ENCODE measurements at regions not wholly inside any gene's neighbourhood (a gene's known extent, or its start where the extent isn't known, plus 50 kb on each side); places are given as distances from the start of the nearest gene placed in this dataset.
"Not testable (repeated sequence)": the region's sequence is repeated elsewhere in the genome, so short reads cannot be mapped to it uniquely, and the experiment has no call there.

DNA sequence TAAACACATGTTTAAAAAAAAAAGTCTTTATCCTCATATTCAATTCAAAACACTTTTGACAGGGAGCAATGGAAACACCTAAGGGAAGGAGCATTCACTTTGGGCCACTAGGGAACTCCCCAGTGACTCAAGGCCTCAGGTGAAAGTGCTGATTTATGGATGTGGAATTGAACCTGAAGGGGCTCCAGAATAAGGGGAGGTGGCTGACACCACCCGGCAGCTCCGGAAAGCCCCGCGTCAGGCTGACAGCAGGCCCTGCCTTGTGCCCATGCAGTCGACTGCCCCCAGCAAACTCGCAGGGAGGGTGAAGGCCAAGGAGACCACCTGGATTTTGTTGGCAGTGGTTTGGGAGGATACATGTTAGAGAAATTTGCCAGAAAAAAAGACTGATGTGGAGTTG, 275.3 kb upstream of the NCKAP5 start:
- DNase-seq: no peak

DNA sequence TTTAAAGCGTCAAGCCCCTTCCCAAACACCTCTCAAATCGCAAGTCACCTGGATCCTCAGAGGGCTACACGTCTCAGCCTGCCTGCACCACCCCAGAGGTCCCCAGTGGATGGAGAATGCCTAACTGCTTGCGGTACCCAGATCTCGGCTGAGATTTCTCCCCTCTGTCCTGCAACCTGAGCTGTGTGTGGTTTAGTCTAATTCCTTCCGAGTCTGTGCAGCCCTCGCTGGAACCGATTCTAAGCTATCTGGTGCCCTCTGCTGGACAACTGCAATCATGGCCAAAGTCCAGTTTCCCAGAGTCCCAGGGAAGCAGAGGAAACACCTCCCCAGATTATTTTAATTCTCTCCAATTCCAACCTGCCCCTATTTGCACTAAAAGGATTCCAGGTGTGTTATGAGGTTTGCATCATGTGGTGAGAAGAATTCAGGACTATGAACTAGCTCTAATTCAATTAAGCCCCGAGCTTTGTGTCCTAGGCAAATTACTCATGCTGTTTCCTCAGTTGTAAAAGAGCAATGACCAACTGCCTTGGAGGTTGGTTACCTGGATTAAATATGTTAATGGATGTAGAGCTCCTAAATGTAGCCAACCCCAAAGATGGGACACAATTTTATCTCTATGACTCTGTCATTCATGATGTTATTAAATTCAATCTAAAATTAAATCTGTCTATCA, 276.1 kb upstream of the NCKAP5 start:
- DNase-seq: peak; percentile 66

DNA sequence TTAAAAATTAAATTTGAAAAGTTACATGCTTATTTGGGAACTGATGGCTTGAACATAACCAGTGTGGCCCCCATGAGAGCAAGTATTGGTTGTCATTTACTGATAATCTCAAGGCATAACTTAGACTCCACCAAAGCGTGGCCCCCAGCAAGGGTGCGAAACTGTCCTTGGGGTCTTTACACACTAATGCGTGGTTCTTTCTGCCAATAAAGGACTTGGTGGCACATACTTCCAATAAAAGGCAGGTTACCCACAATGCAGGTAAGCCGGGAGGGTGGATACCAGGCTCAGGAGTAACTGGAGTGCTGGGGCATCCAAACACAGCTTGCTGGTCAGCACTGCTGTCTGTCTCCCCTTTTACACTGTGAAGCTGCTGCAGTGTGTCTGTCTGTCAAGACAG, 278.2 kb upstream of the NCKAP5 start:
- no peak for DNase-seq

DNA sequence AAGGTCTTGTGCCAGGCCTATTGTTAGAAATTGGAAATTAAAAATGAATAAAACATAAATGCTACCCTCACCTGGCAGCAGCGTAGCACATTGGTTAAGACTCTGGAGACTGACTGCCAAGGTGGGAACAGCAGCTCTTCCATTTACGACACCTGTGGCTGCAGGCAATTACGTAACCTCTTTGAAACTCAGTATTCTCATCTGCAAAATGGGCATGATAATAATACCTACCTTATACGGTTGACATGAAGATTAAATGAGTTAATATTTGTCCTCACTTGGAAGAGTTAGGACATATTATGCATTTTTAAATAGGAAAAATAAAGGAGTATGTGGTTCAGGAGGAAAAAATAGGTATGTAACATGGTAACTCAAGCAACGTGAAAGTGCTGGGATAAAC, 279.3 kb upstream of the NCKAP5 start:
- no peak for DNase-seq

DNA sequence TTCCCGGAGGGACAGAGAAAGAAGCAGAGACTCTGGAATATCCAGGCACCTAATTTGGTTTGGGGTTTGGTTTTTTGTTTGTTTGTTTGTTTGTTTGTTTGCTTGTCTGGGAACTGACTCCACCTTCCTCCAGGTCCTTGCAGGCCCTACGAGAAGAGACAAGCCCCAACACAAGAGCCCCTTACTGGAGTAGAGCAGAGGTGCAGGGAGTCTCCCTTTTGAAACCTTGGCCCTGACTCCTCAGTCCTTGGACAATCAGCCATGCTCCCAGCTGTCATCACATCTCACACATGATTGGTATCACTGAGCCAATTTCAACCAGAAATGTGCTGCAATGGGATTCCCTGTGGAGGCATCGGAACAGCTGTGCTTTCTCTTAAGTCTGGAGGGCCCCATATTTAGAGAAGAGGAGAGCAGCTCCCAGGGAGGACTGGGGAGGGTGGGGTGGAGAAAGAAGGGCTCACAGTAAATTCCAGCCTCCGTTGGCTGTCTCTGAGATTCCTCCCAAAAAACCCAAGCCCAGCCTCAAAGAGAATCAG, 279.9 kb upstream of the NCKAP5 start:
- DNase-seq: no peak

DNA sequence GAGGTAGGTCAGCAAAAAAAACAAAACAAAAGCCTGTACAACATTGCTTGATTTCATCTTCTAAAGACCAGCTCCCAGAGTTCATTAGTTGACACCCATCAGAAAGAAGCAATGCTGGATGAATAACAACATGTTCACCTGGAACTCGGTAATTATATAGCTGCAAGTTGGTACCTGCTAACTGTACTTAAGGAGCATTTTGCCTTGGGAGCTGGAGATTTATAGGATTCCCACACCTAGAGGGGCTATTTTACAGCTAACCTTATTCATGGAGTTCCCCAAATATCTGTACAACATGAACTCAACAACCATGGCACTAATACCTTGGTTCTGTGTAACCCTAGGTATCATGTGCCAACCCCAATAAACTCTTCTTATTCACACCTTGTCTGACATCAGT, 281.1 kb upstream of the NCKAP5 start:
- DNase-seq: no peak

DNA sequence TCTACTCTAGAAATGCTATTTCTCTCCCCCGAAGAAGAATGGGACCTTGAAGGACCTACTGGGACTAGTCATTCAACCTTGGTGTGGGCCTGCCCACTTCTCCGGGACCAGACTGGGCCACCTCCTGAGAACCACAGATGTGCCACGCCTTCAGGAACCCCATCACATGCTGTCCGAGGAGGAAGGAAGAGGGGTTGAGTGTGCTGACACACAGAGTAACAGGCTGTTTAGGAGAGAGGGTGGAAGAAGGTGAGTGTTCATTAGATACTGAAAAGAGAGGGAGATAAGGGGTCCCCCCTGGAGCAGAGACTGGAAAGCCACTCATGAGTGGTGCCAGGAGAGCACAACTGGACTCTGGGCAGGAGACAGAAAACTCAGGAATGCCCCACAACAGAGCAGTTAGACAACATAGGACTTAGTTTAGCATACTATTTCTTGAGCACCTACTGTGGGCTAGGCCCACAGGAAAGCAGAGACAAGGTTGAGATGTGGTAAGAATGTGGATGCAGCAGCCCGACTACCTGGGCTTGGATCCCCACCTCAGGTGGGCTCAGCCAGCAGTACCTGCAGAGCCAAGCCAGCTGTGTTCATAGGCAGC, 286.4 kb upstream of the NCKAP5 start:
- no peak for DNase-seq

DNA sequence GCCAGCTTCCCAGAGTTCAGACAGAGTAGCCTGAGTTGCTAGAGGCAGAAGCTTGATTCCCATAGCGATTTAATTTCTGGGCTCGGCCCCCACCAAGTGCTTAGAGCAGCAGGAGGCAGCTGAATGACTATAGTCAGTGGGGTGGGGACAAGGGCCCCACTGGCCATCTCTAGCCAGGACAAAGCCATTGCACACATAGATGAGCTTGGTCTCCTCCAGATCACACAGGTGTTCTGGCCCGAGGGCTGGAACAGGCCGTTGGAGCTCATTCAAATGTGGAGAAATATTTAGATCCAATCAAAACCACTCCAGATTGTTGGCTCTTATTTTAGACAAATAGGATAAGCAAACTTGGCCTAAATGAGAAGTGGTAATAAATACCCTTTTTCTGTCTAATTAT, 287.3 kb upstream of the NCKAP5 start:
- no peak for DNase-seq

DNA sequence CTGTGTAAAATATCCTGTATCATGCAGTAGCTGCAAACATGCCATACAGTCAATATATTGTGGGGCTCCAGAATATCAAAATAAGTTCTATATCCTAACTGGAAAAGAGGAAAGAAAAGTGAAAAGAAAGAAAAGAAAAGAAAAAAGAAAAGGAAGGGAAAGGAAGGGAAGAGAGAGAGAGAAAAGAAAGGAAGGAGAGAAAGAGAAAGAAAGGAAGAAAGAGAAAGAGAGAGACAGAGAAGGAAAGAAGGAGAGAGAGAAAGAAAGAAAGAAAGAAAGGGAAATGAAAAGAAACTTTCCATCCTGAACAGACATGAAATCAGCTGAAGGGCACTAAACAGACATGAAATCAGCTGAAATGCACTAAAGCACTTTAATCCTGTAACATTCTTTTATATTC, 288.4 kb upstream of the NCKAP5 start:
- no peak for DNase-seq

DNA sequence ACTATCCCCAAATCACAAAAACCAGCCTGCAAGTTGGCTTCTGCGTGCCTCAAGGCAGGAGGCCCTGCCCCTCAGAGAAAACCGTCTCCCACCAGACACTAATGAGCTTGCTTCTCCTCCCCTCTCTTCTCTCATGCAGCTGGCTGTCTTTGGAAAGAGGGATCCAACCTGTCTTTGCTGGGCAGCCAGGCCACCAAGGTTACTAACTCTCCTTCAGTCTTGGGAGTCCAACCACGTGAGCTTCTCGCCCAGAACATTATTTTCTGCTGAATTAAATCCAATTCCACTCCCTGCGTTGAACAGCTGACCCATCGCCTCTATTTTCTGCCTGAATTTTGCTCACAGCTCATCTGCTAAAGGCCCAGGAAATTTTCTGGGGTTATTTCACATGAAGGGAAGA, 291.3 kb upstream of the NCKAP5 start:
- DNase-seq: no peak

DNA sequence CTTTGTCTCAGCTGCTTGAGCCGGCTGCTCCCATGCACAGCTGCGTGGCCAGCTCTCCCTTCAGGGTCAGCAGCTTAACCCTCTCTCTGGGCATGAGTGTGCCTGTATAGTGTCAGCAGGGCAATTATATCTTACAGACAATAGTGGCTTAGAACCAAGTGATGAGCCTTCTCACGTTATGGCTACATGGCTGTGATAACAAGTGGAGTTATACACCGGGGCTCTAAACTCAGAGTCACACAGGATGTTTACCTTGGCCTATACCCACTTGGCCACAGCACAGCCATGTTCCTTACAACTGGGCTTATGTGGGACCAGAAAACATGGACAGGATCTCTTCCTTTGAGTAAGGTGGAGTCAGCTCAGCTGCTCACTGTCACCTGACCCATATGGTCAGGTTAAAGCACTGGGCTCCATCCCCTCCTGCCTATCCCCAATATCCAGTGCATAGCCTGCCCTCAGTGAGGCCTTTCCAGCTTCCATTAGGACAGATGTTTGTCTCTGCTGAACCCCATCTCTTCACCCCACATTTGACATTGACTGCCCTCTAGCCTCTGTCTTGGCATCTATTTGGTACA, 294.2 kb upstream of the NCKAP5 start:
- no peak for DNase-seq

DNA sequence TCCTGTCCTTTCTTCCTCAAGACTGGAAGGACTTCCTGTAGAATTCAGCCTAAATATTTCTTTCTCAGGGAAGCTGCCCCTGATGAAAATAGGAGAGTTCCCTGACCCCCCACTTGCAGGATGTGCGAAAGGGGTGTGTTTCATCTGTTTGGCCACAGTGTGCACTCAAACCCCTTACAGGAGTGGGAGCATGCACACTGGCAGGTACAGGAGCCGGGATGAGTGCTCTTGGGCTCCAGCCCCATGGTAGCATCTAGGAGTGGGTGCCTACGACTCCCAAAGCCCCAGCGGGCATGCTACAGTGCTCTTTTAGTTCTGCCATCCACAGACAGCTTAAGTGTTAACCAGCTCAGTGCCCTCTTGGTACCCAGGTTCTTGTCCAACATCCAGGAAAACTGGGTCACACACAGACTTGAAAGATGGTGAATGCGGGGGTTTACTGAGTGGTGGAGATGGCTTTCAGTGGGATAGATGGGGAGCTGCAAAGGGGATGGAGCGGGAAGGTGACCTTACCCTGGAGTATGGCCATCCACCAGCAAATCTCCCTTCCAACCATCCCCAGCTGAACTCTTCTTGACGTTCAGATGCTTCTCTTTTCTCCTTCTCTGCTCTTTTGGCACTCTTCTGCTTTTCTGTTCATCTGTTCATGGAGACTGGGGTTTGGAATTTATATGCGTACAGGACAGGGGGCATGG, 295.0 kb upstream of the NCKAP5 start:
- no peak for DNase-seq

DNA sequence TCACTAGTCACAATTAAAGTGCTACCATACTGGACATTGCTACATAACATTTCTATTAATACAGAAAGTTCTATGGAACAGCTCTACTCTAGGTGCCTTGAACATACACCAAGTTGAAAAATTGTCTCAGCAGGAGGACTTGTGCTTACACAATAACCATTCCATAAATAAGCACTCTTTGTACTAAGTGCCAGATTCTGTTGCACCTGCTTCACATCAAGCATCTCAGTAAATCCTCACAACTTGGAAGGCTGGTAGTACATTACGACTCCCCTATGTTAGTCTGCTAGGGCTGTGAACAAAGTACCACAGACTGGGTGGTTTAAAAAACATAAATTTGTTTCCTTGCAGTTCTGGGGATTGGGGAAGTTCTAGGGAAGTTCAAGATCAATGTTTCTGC, 296.9 kb upstream of the NCKAP5 start:
- DNase-seq: no peak

DNA sequence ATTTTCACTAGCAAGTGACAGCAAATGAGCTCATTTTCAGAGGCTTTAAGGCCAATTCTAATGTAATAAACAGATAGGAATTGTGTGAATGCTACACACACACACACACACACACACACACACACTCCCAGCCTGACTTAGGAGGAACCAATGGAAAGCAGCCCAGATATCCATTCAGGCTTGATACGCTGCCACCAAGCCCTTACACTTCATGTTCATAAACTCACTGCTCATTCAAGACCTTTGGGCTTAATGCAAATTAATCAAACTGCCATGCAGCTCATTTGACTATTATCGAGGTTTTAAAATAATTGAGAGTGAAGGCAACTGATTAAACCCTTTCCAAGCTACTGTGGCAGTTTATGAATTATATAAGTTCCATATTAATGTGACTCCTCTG, 298.9 kb upstream of the NCKAP5 start:
- DNase-seq: no peak

DNA sequence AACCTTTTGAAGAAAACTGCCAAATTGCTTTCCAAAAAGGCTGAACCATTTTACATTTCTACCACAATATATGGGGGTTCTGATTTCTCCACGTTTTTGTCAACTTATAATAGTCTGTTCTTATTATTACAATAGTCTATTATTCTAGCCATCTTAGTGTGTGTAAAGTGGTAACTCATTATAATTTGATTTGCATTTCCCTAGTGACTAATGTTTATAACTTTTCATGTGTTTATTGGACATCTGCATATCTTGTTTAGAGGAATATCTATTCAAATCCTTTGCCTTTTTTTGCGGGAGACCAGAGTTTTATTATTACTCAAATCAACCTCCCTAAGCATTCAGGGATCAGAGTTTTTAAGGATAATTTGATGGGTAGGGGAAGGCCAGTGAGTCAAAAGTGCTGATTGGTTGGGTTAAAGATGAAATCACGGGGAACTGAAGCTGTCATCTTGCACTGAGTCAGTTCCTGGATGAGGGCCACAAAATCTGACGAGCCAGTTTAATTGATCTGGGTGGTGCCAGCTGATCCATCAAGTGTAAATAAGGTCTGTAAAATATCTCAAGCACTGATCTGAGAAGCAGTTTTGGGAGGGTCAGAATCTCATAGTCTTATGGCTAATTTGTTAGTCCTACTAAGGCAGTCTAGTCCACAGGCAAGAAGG, 303.4 kb upstream of the NCKAP5 start:
- DNase-seq: no peak

DNA sequence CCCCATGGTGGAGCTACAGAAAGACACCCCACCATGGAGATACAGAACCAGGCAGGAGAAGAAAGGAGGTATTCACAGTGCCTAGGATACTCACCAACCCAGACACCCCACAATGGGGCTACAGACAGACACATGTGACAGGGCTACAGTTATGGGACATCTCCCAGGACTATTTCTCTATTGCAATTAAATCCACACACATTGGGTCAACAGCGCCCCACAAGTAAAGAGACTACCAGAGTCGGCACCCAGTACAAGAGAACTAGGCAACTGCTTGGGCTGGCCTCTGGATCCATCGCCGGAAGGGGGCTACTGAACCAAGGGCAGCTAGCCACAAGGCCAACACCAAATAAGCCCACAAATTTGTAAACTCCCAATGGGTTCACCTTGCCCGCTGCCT, 310.1 kb upstream of the NCKAP5 start:
- no peak for DNase-seq

DNA sequence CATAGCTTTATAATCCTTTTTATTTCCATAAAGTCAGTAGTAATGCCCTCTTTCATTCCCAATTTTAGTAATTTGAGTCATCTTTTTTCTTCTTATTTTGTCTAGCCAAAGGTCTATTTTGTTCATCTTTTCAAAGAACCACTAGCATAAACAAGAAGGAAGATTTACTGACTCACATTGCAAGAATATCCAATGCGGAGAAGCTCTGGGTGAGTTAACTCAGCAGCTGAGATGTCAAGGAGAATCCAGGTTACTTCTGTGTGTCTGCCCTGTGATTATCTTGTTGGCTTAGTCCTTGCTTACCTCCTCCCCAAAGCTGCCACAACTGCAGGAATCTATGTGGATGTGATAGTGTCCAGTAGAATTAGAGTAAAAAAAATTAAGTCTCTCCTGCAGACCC, 311.4 kb upstream of the NCKAP5 start:
- no peak for DNase-seq

DNA sequence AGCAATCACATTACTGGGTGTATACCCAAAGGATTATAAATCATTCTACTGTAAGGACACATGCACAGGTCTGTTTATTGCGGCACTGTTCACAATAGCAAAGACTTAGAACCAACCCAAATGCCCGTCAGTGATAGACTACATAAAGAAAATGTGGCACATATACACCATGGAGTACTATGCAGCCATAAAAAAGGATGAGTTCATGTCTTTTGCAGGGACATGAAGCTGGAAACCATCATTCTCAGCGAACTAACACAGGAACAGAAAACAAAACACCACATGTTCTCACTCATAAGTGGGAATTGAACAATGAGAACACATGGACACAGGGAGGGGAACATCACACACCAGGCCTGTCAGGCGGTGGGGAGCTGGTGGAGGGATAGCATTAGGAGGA, 313.9 kb upstream of the NCKAP5 start:
- DNase-seq: not testable (repeated sequence)

DNA sequence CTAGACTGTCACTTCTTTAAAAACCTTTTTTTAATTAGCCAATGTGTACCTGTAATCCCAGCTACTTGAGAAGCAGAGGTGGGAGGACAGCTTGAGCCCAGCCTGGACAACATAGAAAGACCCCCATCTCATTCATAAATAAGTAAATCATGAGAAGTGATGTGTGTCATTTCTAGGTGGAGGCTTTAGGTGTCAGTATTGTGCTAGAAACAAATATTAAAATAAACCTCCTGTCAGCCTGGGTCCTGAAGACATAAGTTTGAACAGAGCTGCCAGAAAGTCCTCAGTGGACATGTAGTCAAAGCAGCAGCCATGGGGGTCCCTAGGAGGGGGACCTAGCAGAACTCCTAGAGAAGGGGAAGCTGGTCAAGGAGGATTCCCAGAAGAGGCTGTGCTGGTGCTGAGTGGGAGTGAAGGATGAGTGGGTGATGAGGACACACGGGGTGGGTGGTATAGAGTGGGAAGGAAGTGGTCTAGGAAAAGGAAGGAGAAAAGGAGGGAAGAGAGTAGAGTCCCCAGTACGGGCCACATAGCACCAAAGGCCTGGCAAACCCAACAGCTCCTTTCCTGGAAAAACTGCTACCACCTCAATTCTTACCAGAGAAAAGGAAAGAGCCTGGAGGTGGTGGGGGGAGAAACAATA, 316.6 kb upstream of the NCKAP5 start:
- DNase-seq: no peak

DNA sequence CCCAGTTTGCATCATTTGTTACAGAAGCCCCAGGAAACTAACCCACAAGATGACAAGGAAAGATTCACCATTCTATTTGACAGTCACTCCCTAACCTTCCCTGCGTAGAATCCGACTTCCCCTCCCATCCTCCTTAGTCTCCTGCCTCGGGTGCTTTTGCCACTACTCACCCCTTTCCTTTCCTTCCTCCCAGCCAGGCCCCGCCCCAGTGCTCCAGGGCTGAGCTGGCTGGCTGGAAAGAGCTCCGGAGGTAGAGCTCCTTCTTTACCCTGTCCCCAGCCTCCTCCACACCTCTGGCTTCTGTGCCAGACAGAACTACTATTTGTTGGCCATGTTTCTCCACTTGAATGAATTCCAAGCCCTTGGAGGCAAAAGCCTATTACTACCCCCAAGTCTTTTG, 317.6 kb upstream of the NCKAP5 start:
- no peak for DNase-seq

DNA sequence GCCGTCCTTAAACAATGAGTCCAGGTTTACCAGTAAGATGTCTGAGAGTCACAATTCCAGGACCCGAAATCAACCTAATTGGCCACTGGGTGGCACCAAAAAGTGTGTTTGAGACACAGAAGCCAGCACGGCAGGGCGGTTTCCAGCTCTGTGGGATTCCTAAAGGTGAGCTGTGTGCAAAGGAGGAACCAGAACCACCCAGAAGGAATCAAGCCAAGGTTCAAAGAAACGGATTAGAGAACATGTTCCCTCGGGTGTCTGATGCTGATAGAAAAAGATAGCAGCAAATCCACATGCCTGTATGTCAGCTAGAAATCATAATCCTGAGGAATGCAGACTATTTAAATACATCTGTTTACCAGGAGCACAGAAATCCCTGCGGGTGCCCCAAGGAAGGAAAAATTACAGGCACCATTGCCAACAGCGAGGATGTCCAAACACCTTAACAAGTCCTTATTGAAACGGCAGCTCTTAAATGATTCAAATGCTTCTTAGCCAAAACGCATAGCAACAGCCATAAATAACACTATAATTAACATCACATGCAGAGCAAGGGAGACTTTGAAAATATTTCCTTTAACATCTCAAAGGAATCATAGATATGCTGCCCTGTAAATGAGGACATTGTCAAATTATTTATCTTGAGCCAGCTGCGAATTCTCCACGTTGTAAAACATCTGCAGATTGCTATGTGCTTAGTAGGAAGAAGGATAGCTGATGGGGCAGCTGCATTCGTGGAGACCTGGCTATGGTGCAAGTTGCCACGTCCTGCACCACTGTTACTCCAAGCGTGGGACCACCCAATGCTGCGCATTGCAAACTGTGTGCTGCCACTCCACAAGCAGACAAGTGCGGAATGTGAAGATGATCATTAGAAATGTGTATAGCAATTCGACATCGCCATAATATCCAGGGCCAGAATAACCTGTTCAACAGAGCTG, 318.7 kb upstream of the NCKAP5 start:
- DNase-seq: peak; percentile 61

DNA sequence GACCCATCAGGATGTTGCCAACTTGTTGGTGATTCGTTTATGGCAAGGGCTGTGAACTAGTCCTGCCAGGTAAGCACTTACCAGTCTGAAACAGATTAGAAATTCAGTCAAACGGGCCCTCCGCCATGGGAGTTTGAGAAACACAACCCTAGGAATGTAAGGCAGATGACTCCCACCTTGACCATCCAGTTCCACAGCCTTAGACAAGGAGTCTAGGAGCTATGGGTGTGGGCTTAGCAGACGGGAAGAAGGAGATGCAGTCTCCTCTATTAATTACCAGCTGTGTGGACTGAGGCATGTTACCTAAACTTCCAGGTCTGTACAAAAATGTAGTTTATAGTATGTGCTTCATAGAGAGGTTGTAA, 319.4 kb upstream of the NCKAP5 start:
- no peak for DNase-seq
